GM18517 (cell line): ENCODE measurements at regions not wholly inside any gene's neighbourhood (a gene's known extent, or its start where the extent isn't known, plus 50 kb on each side); places are given as distances from the start of the nearest gene placed in this dataset.

ENCODE experiments used
- ATAC-seq: cut with Tn5 transposase; IDR thresholded peaks from one replicate; pipeline ENCODE4 v1.9.1; 2021; ENCODE audit warnings: mild to moderate bottlenecking, moderate library complexity; ENCODE audit not compliant: unreplicated experiment

GRCh38 chr16:79498928-79499327 is 101.6 kb downstream of the MAF start:
- ATAC-seq = no peak

- ATAC-seq = no peak
Observed at GRCh38 chr16:79497606-79498350, 102.8 kb downstream of the MAF start.

GRCh38 chr16:79493911-79494310 is 106.6 kb downstream of the MAF start:
- ATAC-seq = no peak

GRCh38 chr16:79492036-79492435 is 108.5 kb downstream of the MAF start:
- no peak for ATAC-seq

GRCh38 chr16:79485020-79485419 is 115.5 kb downstream of the MAF start:
- ATAC-seq = no peak

GRCh38 chr16:79484237-79484636 is 116.3 kb downstream of the MAF start:
- ATAC-seq = no peak

GRCh38 chr16:79483336-79483735 is 117.2 kb downstream of the MAF start:
- no peak for ATAC-seq

GRCh38 chr16:79482011-79482410 is 118.5 kb downstream of the MAF start:
- ATAC-seq = no peak

- ATAC-seq = no peak
Observed at GRCh38 chr16:79480929-79481328, 119.6 kb downstream of the MAF start.

GRCh38 chr16:79480056-79480455 is 120.5 kb downstream of the MAF start:
- ATAC-seq = no peak

GRCh38 chr16:79476580-79476979 is 124.0 kb downstream of the MAF start:
- no peak for ATAC-seq

GRCh38 chr16:79475841-79476240 is 124.7 kb downstream of the MAF start:
- no peak for ATAC-seq

- ATAC-seq = no peak
Observed at GRCh38 chr16:79473456-79473855, 127.1 kb downstream of the MAF start.

GRCh38 chr16:79472426-79472825 is 128.1 kb downstream of the MAF start:
- ATAC-seq = no peak

GRCh38 chr16:79469999-79470398 is 130.5 kb downstream of the MAF start:
- ATAC-seq = no peak

GRCh38 chr16:79468631-79469030 is 131.9 kb downstream of the MAF start:
- ATAC-seq = no peak

- ATAC-seq = no peak
Observed at GRCh38 chr16:79468121-79468552, 132.4 kb downstream of the MAF start.

- no peak for ATAC-seq
Observed at GRCh38 chr16:79466111-79466510, 134.4 kb downstream of the MAF start.

GRCh38 chr16:79463841-79464240 is 136.7 kb downstream of the MAF start:
- ATAC-seq = no peak

- no peak for ATAC-seq
Observed at GRCh38 chr16:79456036-79456435, 144.5 kb downstream of the MAF start.

GRCh38 chr16:79452671-79453070 is 147.9 kb downstream of the MAF start:
- ATAC-seq = no peak

GRCh38 chr16:79451196-79451816 is 149.2 kb downstream of the MAF start:
- no peak for ATAC-seq

GRCh38 chr16:79449900-79450299 is 150.6 kb downstream of the MAF start:
- ATAC-seq = no peak
